Uterus (tissue), 2 donors: ENCODE measurements at regions not wholly inside any gene's neighbourhood (a gene's known extent, or its start where the extent isn't known, plus 50 kb on each side); places are given as distances from the start of the nearest gene placed in this dataset.

Experiments used
- POLR2A ChIP-seq, 2 donors: fragments of 450-650 bp; IDR thresholded peaks; one replicate each; pipeline ENCODE4 v1.6.1; 2016; ENCODE audit warnings: antibody characterized with exemption in 2 of 2, mild to moderate bottlenecking in 1 of 2, moderate library complexity in 1 of 2
- TF ChIP-seq, protein P1 (sequence below), 4 experiments: fragments of 200-600 bp in 2 of 4; fragments of 450-650 bp in 2 of 4; sonication (generic) in 2 of 4; IDR thresholded peaks; one replicate each; pipeline ENCODE4 v1.5.1; 2016 to 2019; ENCODE audit warnings: antibody characterized with exemption in 4 of 4, mild to moderate bottlenecking in 2 of 4, moderate library complexity in 1 of 4

DNA sequence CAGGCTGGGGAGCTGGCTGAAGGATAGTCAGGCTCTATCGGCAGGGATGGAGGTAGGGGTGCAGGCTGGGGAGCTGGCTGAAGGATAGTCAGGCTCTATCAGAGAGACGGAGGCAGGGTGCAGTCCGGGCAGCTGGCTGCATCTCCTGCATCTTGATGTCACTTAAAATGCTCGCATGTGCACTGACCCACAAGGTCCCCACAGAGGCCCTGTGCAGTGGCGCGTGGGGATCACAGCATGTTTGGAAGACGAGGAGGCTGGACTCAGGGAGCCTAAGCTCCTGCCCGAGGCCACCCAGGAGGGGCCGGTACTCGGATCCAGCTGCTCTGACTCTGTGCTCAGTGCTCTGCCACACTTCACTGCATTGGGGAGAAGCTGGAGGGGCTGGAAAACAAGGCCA lies 189.0 kb upstream of the HDAC4 start:
- TF ChIP-seq, protein P1, sequence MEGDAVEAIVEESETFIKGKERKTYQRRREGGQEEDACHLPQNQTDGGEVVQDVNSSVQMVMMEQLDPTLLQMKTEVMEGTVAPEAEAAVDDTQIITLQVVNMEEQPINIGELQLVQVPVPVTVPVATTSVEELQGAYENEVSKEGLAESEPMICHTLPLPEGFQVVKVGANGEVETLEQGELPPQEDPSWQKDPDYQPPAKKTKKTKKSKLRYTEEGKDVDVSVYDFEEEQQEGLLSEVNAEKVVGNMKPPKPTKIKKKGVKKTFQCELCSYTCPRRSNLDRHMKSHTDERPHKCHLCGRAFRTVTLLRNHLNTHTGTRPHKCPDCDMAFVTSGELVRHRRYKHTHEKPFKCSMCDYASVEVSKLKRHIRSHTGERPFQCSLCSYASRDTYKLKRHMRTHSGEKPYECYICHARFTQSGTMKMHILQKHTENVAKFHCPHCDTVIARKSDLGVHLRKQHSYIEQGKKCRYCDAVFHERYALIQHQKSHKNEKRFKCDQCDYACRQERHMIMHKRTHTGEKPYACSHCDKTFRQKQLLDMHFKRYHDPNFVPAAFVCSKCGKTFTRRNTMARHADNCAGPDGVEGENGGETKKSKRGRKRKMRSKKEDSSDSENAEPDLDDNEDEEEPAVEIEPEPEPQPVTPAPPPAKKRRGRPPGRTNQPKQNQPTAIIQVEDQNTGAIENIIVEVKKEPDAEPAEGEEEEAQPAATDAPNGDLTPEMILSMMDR (IDR thresholded peaks at IDR 0.05): no peak
- TF ChIP-seq POLR2A (IDR thresholded peaks at IDR 0.05): no peak
